CD4-positive, alpha-beta T cell treated with Interleukin-1 beta for 1 hour (primary cell): ENCODE measurements at regions not wholly inside any gene's neighbourhood (a gene's known extent, or its start where the extent isn't known, plus 50 kb on each side); places are given as distances from the start of the nearest gene placed in this dataset.
"Not testable (repeated sequence)": the region's sequence is repeated elsewhere in the genome, so short reads cannot be mapped to it uniquely, and the experiment has no call there.

ENCODE experiments used
- DNase-seq, 2 donors: peaks; one replicate each; pipeline ENCODE4 v3.0.0-alpha.2; 2020 to 2022

DNA sequence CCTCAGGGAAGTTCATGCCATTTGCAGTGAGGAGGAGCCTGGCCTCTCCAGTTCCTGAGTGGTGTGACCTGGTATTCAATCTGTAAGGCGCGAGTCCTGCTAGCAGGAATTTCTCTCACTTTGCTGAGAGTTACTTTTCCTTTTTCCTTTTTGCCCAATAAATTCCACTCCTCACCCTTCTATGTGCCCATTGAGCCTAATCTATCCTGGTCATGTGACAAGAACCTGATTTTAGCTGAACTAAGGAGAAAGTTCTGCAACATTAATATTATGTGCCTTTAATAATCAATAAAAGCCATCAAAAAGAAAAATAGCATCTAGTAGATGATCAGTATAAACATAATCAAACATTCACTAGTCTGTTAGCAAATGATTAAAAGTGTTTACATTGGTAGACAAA is 136.1 kb upstream of the POGK start:
- DNase-seq, result no peak

- DNase-seq, result no peak
Measured at GRCh38 chr1:166703726-166704462, 135.4 kb upstream of the POGK start.

GRCh38 chr1:166705376-166706289 is 133.6 kb upstream of the POGK start:
- no peak for DNase-seq

DNA sequence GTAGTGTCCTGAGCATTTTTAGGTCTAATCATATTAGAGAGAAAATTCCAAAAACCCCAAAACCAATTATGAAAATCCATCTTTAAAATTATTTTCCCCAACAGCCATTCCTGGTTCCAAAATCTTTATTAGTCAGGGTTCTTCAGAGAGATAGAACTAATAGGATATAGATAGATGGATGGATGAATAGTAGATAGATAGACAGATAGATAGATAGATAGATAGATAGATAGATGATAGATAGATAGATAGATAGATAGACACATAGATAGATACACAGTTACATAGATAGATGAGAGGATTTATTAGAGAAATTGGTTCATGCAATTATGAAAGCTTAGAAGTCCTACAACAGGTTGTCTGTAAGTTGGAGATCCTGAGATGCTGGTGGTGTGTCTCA is 122.7 kb upstream of the POGK start:
- no peak for DNase-seq

GRCh38 chr1:166721145-166721544 is 118.1 kb upstream of the POGK start:
- no peak for DNase-seq

DNA sequence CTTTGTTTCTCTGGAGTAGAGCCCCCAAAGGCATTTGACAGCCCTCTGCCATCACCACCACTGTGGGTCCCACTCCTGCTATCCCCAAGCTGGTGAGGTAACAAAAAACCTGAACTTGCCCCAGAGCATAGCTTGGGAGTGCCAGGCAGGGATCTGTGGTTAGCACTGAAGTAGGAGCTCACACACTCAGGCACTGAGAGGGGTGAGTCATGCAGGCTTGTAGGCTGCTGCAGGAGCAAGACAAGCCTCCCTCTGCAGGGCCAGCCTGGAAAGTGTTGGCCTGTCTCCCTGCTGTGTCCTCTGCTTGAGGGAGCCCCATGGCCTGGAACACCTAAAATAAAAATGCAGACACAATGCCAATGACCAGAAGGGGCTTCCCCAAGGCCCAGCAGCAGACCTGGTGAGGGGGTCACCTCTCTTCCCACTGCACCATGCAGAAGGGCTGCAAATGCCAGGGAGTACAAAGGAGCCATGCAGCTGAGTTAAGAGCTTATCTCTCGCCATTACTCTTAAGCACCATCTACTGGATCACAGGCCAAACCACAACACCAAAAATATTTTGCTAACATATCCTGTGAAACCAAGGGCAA is 108.9 kb upstream of the POGK start:
- DNase-seq, result no peak

GRCh38 chr1:166738140-166738539 is 101.1 kb upstream of the POGK start:
- DNase-seq, result no peak

- no peak for DNase-seq
Measured at GRCh38 chr1:166738873-166739272, 100.4 kb upstream of the POGK start.

DNA sequence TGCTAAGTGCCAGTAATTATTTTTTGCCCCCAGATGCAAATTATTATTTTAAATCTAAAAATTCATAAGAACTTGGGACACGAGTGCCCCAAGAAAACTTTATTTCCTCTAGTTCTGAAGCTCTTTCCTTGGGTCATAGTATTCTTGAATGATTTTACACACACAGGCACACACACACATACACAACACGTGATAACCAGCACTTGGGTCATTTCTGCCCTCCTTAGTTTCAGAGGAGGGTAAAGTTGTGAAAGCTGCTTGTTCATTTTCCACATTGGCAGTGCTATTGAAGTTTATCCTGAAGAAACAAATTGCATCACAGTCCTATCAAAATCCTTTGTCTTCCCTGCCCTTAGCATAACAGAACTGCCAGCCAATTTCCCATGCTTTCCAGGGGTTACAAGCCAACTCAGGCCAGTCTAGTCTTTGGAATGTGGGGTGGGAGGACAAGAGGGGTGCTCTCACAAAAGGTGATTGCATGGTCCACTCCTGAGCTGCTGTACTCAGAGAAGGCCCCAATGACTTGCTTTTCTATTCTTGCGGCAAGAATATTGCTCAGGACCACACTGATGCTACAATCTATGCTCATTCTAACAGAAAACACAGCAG is 98.5 kb upstream of the POGK start:
- DNase-seq, result no peak

DNA sequence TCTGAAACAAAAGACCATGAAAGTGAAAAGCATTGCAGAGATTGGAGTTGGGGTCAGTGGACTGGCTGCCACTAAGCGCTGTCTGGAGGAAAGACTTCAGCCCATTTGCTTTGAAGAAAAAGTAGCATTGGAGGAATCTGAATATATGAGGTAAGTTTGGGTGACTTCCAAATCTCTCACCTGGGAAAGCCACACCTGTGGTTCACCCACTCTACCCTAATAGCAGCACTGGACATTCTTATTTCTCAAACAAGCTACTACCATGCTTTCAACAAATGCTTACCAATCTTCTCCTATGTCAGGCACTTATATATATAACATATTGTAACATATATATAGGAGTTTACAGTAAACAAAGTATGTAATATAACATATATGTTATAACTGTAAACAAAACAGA is 76.0 kb upstream of the POGK start:
- DNase-seq, result no peak

DNA sequence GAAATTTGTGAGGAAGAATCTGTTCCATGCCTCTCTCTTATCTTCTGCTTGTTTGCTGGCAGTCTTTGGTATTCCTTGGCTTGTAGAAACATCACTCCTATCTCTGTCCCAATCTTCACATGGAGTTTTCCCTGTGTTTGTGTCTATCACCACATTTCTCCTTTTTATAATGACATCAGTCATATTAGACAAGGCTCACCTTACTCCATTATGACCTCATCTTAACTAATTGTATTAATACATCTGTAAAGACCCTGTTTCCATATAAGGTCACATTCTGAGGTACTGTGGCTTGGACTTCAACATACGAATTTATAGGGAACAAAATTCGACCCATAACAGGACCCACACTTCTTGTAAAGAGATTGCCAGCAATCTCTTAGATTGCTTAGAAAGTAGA is 72.3 kb upstream of the POGK start:
- DNase-seq, result no peak

GRCh38 chr1:166784646-166785045 is 54.6 kb upstream of the POGK start:
- DNase-seq, result not testable (repeated sequence)

DNA sequence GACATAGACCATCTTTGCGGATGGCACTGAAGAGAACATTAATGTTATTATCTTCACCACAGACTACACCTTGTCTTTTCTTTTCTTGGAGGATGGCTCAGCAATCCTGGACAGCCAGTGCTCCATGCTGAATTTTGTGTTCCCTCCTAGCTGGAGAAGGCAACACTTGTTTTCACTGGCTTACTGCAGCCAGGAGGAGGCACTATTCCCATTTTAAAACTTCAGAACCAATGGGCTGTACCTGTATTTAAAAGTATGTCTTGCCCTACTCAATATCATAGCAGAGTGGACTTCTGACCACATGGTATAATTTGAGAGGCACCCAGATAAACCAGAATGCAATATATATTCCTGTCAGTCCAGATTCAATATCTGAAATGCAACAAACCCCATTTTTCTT is 53.3 kb upstream of the POGK start:
- DNase-seq, result no peak

DNA sequence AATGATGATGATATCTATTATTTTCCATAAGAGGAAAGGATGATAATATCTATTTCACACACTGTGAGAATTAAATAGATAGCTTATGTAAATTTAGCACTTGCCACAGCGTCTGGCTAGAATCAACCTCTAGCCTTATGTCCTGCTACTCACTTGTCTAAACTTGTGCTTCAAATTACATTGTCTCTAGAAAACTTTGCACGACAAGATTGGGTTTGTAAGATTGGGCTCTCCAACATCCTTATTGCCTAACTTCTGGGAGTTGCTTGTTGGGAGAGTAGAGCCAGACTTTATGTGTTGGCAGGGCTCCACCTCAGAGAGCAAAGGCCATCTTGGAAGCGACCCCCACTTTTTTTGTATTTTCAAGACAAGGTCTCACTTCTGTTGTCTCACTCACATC is 50.0 kb upstream of the POGK start:
- DNase-seq, result no peak
